ENCODE measurements at regions not wholly inside any gene's neighbourhood (a gene's known extent, or its start where the extent isn't known, plus 50 kb on each side); places are given as distances from the start of the nearest gene placed in this dataset.

- TF ChIP-seq KDM1A (IDR thresholded peaks at IDR 0.05; ENCODE audit: borderline replicate concordance), result no peak
- no peak for TF ChIP-seq CBX3 (IDR thresholded peaks at IDR 0.05; ENCODE audit: borderline replicate concordance, low read depth)
- TF ChIP-seq CTCF (IDR thresholded peaks at IDR 0.05 in 2 of 3, conservative IDR thresholded peaks at IDR 0.05 in 1 of 3; ENCODE audit: control insufficient read depth in 2 of 3, extremely low read depth in 1 of 3, insufficient read depth in 1 of 3, low read depth in 3 of 3, low read length in 3 of 3), result no peak
- no peak for TF ChIP-seq MEF2A (IDR thresholded peaks at IDR 0.05; ENCODE audit: insufficient read depth, low read depth, low read length)
- no peak for TF ChIP-seq SP1 (IDR thresholded peaks at IDR 0.05; ENCODE audit: low read depth, low read length)
These were observed 261.5 kb downstream of the UACA start for GRCh38 chr15:70501849-70502248.
